ENCODE measurements at regions not wholly inside any gene's neighbourhood (a gene's known extent, or its start where the extent isn't known, plus 50 kb on each side); places are given as distances from the start of the nearest gene placed in this dataset.

GRCh38 chr11:11697796-11698195 lies 76.0 kb upstream of the GALNT18 start:
- no peak for TF ChIP-seq POLR2AphosphoS5 (IDR thresholded peaks at IDR 0.05)
- TF ChIP-seq CTCF (IDR thresholded peaks at IDR 0.05 in 8 of 11, conservative IDR thresholded peaks at IDR 0.05 in 3 of 11), result no peak
- TF ChIP-seq POLR2A (IDR thresholded peaks at IDR 0.05), result no peak
